ENCODE measurements at regions not wholly inside any gene's neighbourhood (a gene's known extent, or its start where the extent isn't known, plus 50 kb on each side); places are given as distances from the start of the nearest gene placed in this dataset.

DNA sequence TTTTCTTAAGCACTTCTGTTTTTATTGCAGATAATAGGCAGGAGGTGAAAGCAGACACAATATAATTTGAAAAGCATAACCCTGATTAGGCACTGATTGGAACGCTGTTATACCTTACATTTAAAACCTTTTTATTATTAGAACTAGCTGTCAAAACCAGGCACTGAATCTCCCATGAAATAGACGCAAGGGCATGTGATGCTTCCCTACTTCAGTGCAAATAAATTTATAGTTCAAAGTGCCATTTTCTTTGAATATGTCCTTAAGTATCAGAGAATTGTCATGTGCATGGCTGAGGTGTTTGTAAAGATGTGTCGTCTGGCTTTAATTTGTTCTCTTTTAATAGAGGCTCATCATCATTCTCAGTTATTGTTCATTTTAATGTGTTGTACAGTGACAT, 386.0 kb downstream of the NR2F2 start:
- peaks cover 8% of the 10 kb centered on the region for H3K27me3 Mint-ChIP-seq (ENCODE audit: low read depth)
- H3K4me3 Mint-ChIP-seq = no peak overlapping the region
- H3K36me3 Mint-ChIP-seq (ENCODE audit: low read depth) = no peaks in the 10 kb centered on the region
- CTCF ChIA-PET = no interaction called here
- H3K4me1 Mint-ChIP-seq (ENCODE audit: low read depth) = no peaks in the 10 kb centered on the region
- H3K9me3 Mint-ChIP-seq = no peaks in the 10 kb centered on the region
- intact Hi-C loops (cut with micrococcal nuclease) = no loop called here
- H3K27ac Mint-ChIP-seq = no peak overlapping the region
- no peak for DNase-seq

DNA sequence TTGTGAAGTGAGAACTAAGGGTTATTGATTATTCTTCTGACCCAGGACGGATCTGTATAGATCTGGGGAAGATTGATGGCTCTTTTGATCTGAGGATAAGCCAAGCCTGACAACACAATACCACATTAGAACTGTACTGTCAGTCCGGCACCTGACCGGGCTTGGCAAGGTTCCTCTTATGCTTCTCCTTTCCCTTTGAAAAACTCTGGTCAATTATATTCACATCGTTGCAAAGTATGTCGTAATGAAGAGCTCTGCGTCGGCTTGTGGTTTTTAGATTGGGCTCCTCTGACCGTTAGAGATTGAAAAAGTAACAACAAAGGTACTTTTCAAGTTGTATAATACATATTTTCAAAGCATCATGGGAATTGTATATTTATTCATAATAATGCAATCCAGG, 389.8 kb downstream of the NR2F2 start:
- H3K27ac Mint-ChIP-seq = no peak overlapping the region
- CTCF ChIA-PET = no interaction called here
- no peaks in the 10 kb centered on the region for H3K4me1 Mint-ChIP-seq (ENCODE audit: low read depth)
- peaks cover 2% of the 10 kb centered on the region for H3K9me3 Mint-ChIP-seq
- H3K36me3 Mint-ChIP-seq (ENCODE audit: low read depth) = no peaks in the 10 kb centered on the region
- DNase-seq = no peak
- H3K27me3 Mint-ChIP-seq (ENCODE audit: low read depth) = peaks cover 11% of the 10 kb centered on the region
- H3K4me3 Mint-ChIP-seq = no peak overlapping the region
- intact Hi-C loops (cut with micrococcal nuclease) = no loop called here

DNA sequence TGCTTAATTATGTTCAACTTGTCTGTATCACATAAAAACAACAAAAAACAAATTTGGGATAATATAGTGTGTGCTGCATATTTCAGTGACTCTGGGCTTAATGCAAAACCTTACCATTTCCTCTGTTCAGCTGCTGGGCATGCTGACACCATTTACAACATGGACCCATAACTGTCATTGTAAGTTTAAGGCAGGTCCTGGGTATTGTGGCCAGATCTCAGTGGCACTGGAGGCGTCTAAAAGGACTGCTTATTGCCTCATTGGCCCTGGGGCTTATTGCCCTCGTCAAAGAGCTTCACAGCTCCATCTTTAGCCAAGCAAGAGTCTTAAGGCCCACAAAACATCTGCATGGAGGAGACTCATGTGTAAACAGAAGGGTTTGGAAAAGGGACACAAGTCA, 390.2 kb downstream of the NR2F2 start:
- H3K27ac Mint-ChIP-seq = no peak overlapping the region
- CTCF ChIA-PET = no interaction called here
- H3K27me3 Mint-ChIP-seq (ENCODE audit: low read depth) = peaks cover 12% of the 10 kb centered on the region
- no peak overlapping the region for H3K4me3 Mint-ChIP-seq
- H3K9me3 Mint-ChIP-seq = peaks cover 2% of the 10 kb centered on the region
- DNase-seq = no peak
- no peaks in the 10 kb centered on the region for H3K4me1 Mint-ChIP-seq (ENCODE audit: low read depth)
- H3K36me3 Mint-ChIP-seq (ENCODE audit: low read depth) = no peaks in the 10 kb centered on the region
- intact Hi-C loops (cut with micrococcal nuclease) = no loop called here

DNA sequence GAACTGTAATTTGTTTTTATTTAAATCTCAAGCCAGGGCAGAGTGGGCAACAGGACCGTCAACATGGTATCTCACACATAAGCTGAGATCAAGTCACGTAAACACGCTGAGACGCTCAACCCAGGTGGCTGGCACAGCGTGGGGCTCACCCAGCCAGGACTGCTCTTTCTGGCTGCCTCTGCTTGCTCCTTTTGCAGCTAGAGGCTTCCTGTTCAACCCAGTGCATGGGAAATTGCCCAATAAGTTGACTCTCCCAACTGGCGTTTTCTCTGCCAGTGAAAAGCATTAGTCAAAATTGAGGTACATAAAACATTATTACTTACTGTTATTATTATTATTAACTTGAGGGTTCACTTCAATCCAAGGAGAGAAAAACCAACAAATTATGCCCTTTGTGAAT, 398.1 kb downstream of the NR2F2 start:
- no peak overlapping the region for H3K4me3 Mint-ChIP-seq
- CTCF ChIA-PET = no interaction called here
- DNase-seq = no peak
- no peak overlapping the region for H3K27ac Mint-ChIP-seq
- H3K27me3 Mint-ChIP-seq (ENCODE audit: low read depth) = peaks cover 6% of the 10 kb centered on the region
- intact Hi-C loops (cut with micrococcal nuclease) = no loop called here
- H3K36me3 Mint-ChIP-seq (ENCODE audit: low read depth) = no peaks in the 10 kb centered on the region
- H3K9me3 Mint-ChIP-seq = no peaks in the 10 kb centered on the region
- H3K4me1 Mint-ChIP-seq (ENCODE audit: low read depth) = no peaks in the 10 kb centered on the region

DNA sequence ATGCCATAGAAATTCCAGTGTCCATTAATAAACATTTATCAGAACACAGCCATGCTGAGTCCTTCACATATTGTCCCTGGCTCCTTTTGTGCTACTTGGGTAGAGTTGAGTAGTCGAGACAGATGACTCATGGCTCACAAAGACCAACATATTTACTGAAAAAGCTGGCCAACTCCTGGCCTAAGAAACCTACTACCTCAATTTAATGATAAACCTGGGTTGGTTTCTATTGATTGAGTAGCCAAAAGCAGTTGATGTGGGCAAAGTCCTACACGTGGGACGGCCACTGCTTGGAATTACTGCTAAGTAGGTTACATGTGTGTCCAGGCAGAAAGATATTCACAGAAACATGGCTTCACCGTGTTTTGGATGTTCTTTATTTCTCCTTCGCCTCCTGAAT, 402.2 kb downstream of the NR2F2 start:
- H3K36me3 Mint-ChIP-seq (ENCODE audit: low read depth) = no peaks in the 10 kb centered on the region
- peaks cover 4% of the 10 kb centered on the region for H3K27me3 Mint-ChIP-seq (ENCODE audit: low read depth)
- H3K4me3 Mint-ChIP-seq = no peak overlapping the region
- H3K4me1 Mint-ChIP-seq (ENCODE audit: low read depth) = no peaks in the 10 kb centered on the region
- no peak overlapping the region for H3K27ac Mint-ChIP-seq
- CTCF ChIA-PET = no interaction called here
- no peak for DNase-seq
- H3K9me3 Mint-ChIP-seq = no peaks in the 10 kb centered on the region
- intact Hi-C loops (cut with micrococcal nuclease) = no loop called here

DNA sequence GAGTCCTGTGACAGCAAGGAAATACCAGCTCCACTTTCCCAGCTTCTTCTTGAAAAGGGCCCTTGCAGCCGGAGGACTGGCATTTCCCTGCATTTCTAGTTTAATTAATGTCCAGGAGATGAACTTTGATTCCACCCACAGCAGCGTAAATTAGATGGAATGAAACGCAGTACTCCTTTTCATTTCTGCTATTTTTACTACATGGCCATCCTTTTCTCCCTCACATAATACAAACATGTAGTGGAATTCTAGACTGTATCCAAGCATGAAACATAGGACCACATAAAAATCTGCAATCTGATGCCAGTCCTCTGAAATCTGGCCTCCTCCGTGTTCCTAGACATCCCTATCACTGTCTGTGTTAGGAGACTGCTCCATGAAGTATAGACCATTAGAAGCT, 403.2 kb downstream of the NR2F2 start:
- H3K36me3 Mint-ChIP-seq (ENCODE audit: low read depth) = no peaks in the 10 kb centered on the region
- no peak overlapping the region for H3K4me3 Mint-ChIP-seq
- CTCF ChIA-PET = no interaction called here
- peaks cover 4% of the 10 kb centered on the region for H3K27me3 Mint-ChIP-seq (ENCODE audit: low read depth)
- intact Hi-C loops (cut with micrococcal nuclease) = no loop called here
- no peak overlapping the region for H3K27ac Mint-ChIP-seq
- no peaks in the 10 kb centered on the region for H3K4me1 Mint-ChIP-seq (ENCODE audit: low read depth)
- no peak for DNase-seq
- H3K9me3 Mint-ChIP-seq = no peaks in the 10 kb centered on the region

DNA sequence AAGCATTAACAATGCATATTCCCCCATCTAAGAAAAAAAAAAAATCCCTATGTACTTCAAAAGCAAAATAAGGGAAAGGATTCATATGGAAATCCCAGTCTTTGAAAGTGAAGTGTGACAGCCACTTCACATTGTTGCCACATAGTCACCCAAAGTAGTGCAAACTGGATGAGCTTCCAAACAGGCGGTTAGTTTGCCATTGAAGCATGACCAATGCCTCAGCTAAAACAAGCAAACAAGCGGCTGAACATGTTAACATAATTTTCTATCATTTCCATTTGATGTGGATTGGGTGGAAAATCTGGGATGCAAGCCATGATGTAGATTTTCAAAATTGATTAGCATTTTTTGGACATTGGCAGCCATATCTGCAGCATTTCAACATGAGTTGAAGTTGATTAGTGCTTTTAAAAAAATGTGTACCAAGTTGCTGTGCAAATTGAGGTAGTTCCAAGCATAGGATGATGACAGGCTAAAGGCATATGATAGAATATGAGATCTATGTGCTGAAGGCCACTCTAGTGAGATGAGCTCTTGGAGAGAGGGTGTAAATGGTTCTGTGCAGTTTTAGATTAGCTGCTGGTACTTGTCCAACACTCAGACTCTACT, 405.2 kb downstream of the NR2F2 start:
- Mint-ChIP-seq H3K4me1 (ENCODE audit: low read depth) (no peaks in the 10 kb centered on the region), H3K36me3 (ENCODE audit: low read depth) (no peaks in the 10 kb centered on the region), H3K4me3 (no peak overlapping the region), H3K9me3 (no peaks in the 10 kb centered on the region), H3K27me3 (ENCODE audit: low read depth) (no peaks in the 10 kb centered on the region), H3K27ac (no peak overlapping the region)
- DNase-seq = no peak
- intact Hi-C loops (cut with micrococcal nuclease) = no loop called here
- CTCF ChIA-PET = no interaction called here

DNA sequence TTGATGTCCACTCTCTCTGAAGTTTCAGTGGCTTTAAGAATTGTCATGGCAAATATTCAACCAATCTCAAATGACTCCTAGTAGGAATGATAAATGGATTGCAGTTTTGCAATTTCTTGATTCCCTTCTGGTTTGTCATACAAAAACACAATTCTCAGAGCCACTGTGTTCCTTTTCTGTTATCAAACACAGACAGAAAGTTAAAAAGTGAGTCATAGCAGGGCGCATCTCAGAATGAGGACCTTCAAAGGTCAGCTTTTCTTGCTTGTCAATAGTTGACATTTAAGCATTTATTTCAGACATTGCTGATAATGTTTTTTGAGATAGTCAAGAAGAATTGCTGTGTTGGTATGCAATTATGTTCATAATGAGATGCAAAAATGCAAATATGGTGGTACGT, 405.9 kb downstream of the NR2F2 start:
- Mint-ChIP-seq H3K4me3 (no peak overlapping the region), H3K9me3 (no peaks in the 10 kb centered on the region), H3K36me3 (ENCODE audit: low read depth) (no peaks in the 10 kb centered on the region), H3K27ac (no peak overlapping the region), H3K27me3 (ENCODE audit: low read depth) (no peaks in the 10 kb centered on the region), H3K4me1 (ENCODE audit: low read depth) (no peaks in the 10 kb centered on the region)
- no peak for DNase-seq
- CTCF ChIA-PET = no interaction called here
- intact Hi-C loops (cut with micrococcal nuclease) = no loop called here

DNA sequence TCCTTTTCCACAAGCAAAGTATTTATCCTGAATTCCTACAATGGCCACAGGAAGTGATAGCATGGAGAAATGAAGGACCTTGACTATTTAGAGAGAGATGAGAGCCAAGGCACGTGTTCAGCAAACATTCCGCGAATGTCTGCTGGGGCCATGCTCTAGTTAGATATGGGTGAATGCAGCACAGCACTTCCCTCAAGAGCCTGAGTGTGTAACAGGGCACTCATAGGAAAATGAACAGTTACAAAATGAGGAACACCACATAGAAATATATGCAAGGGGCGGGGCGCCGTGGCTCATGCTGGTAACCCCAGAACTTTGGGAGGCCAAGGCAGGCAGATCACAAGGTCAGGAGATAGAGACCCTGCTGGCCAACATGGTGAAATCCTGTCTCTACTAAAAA, 406.9 kb downstream of the NR2F2 start:
- Mint-ChIP-seq H3K9me3 (no peaks in the 10 kb centered on the region), H3K4me3 (no peak overlapping the region), H3K36me3 (ENCODE audit: low read depth) (no peaks in the 10 kb centered on the region), H3K4me1 (ENCODE audit: low read depth) (no peaks in the 10 kb centered on the region), H3K27ac (no peak overlapping the region), H3K27me3 (ENCODE audit: low read depth) (no peaks in the 10 kb centered on the region)
- CTCF ChIA-PET = no interaction called here
- intact Hi-C loops (cut with micrococcal nuclease) = no loop called here
- no peak for DNase-seq

DNA sequence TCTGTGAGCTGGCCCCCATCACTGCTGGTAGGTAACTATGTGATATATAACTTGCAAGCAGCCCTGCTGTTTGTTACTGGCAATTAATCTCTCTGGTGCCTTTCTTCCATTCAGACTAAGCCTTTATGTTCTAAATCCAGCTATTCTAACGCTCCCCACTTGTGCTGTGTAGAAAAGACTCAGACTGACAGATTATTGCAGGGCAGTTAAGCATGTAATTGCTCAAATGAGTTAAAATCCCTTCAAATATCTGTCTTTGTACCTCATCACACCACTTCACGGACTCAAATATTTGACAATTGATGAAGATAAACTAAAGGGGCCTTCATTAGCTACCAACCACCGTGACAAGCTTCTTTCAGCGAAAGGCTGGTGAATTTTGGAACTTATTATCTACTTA, 416.2 kb downstream of the NR2F2 start:
- H3K4me3 Mint-ChIP-seq = no peak overlapping the region
- intact Hi-C loops (cut with micrococcal nuclease) = no loop called here
- peaks cover 2% of the 10 kb centered on the region for H3K27me3 Mint-ChIP-seq (ENCODE audit: low read depth)
- no peak overlapping the region for H3K27ac Mint-ChIP-seq
- CTCF ChIA-PET = no interaction called here
- no peak for DNase-seq
- no peaks in the 10 kb centered on the region for H3K9me3 Mint-ChIP-seq
- no peaks in the 10 kb centered on the region for H3K4me1 Mint-ChIP-seq (ENCODE audit: low read depth)
- H3K36me3 Mint-ChIP-seq (ENCODE audit: low read depth) = no peaks in the 10 kb centered on the region

DNA sequence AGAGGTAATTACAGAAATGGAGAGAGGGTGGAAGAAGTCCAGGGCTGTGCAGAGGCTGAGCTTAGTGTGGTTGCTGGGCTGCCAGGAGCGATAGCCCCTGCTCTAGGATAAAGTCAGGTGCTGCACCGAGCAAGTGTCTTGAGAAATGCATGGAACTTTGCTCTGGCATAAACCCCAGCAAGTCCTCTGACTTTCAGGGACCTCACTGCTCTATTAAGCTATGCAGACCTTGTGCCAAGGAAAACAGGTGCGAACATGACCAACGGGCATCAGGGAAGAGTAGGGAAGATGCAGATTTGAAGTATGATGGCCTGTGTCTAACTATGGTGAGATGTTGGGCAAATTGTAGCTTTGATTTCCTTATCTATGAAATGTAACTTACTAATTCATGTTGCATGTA, 416.8 kb downstream of the NR2F2 start:
- Mint-ChIP-seq H3K9me3 (no peaks in the 10 kb centered on the region), H3K4me1 (ENCODE audit: low read depth) (no peaks in the 10 kb centered on the region), H3K27ac (no peak overlapping the region), H3K36me3 (ENCODE audit: low read depth) (no peaks in the 10 kb centered on the region), H3K4me3 (no peak overlapping the region), H3K27me3 (ENCODE audit: low read depth) (peaks cover 2% of the 10 kb centered on the region)
- intact Hi-C loops (cut with micrococcal nuclease) = no loop called here
- DNase-seq = no peak
- CTCF ChIA-PET = no interaction called here

DNA sequence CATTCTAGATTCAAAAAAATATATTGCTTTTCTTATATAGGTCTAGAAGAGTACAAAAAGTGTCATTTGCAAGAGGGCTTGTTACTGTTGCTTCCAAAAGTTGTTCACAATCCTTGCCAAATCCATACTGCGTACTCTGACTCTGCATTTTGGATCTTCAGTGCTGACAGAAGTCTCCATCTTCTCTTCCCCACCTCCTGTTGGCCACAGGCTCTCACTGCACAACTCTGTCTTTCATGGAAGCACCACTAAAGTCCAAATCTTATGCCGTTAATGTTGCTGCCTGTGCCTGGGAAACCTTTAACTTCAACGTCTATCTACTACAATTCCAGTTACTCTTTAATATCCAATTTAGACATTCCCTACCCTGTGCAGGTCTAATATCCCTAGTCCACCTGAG, 419.9 kb downstream of the NR2F2 start:
- no peaks in the 10 kb centered on the region for H3K36me3 Mint-ChIP-seq (ENCODE audit: low read depth)
- CTCF ChIA-PET = no interaction called here

DNA sequence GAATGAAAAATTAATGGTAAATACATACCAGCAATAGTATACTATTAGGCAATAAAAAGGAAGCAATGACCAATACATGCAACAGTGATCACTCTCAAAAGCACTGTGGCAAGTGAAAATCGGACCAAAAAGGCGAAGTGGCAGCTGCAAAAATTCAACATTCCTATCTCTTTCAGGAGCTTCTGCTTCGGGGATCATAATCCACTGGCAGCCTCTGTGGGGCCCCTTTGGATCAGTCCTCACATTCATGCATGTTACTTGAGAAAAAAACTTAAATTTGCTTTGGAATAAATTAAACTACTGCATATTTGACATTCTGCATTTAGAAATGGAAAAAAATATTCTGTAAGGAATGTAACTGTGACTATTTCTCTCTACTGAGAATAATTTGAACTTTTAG, 425.6 kb downstream of the NR2F2 start:
- Mint-ChIP-seq H3K4me3 (no peak overlapping the region), H3K27ac (no peak overlapping the region), H3K4me1 (ENCODE audit: low read depth) (no peaks in the 10 kb centered on the region), H3K9me3 (peaks cover 3% of the 10 kb centered on the region), H3K27me3 (ENCODE audit: low read depth) (no peaks in the 10 kb centered on the region), H3K36me3 (ENCODE audit: low read depth) (no peaks in the 10 kb centered on the region)
- CTCF ChIA-PET = no interaction called here
- intact Hi-C loops (cut with micrococcal nuclease) = no loop called here
- DNase-seq = no peak

More for the DNA sequence above, 419.9 kb downstream of the NR2F2 start:
- intact Hi-C loops (cut with micrococcal nuclease) = no loop called here
- Mint-ChIP-seq H3K4me3 (no peak overlapping the region), H3K9me3 (peaks cover 3% of the 10 kb centered on the region), H3K27ac (no peak overlapping the region), H3K27me3 (ENCODE audit: low read depth) (no peaks in the 10 kb centered on the region), H3K4me1 (ENCODE audit: low read depth) (no peaks in the 10 kb centered on the region)
- DNase-seq = no peak

DNA sequence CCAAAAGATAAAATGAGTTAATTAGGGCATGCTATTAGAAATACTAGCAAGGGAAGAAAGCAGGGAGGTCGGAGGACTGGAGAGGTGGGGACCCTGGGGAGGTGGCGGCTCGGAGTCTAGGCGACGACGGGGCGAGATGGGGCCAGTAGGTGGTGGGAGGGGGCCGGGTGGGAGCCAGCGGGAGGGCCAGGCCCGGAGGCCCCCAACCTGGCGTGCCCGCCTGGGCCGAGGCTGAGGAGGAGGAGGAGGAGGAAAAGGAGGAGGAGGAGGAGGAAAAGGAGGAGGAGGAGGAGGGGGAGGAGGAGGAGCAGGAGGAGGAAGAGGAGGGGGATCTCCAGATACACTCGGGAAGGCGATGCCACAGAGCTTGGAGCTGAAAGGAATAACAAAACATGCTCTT, 426.2 kb downstream of the NR2F2 start:
- intact Hi-C loops (cut with micrococcal nuclease) = no loop called here

More for the DNA sequence above, 426.2 kb downstream of the NR2F2 start:
- H3K36me3 Mint-ChIP-seq (ENCODE audit: low read depth) = no peaks in the 10 kb centered on the region
- CTCF ChIA-PET = no interaction called here
- H3K27me3 Mint-ChIP-seq (ENCODE audit: low read depth) = no peaks in the 10 kb centered on the region
- no peak overlapping the region for H3K4me3 Mint-ChIP-seq
- H3K27ac Mint-ChIP-seq = no peak overlapping the region
- peaks cover 3% of the 10 kb centered on the region for H3K9me3 Mint-ChIP-seq
- no peaks in the 10 kb centered on the region for H3K4me1 Mint-ChIP-seq (ENCODE audit: low read depth)
- no peak for DNase-seq

Data from activated naive CD4-positive, alpha-beta T cell treated with anti-CD3 and anti-CD28 coated beads for 36 hours (primary cell).